Ishikawa (cell line): ENCODE measurements at regions not wholly inside any gene's neighbourhood (a gene's known extent, or its start where the extent isn't known, plus 50 kb on each side); places are given as distances from the start of the nearest gene placed in this dataset.

Source experiments
- CEBPB ChIP-seq: IDR thresholded peaks from 2 replicates; pipeline ENCODE4 v1.6.1; 2012
- CREB1 ChIP-seq: IDR thresholded peaks from 2 replicates; pipeline ENCODE4 v1.6.1; 2012; ENCODE audit warnings: low read depth
- TAF1 ChIP-seq: IDR thresholded peaks from 2 replicates; pipeline ENCODE4 v1.6.1; 2012; ENCODE audit warnings: low read depth, mild to moderate bottlenecking
- TEAD4 ChIP-seq: IDR thresholded peaks from 2 replicates; pipeline ENCODE4 v1.6.1; 2012
- YY1 ChIP-seq: IDR thresholded peaks from 2 replicates; pipeline ENCODE4 v1.6.1; 2012; ENCODE audit warnings: low read depth
- ZBTB7A ChIP-seq: IDR thresholded peaks from 2 replicates; pipeline ENCODE4 v1.6.1; 2012; ENCODE audit warnings: low read depth
- TF ChIP-seq, protein P1 (sequence below): IDR thresholded peaks from 2 replicates; pipeline ENCODE4 v1.6.1; 2012
- TF ChIP-seq, protein P2 (sequence below): IDR thresholded peaks from 2 replicates; pipeline ENCODE4 v1.6.1; 2012

DNA sequence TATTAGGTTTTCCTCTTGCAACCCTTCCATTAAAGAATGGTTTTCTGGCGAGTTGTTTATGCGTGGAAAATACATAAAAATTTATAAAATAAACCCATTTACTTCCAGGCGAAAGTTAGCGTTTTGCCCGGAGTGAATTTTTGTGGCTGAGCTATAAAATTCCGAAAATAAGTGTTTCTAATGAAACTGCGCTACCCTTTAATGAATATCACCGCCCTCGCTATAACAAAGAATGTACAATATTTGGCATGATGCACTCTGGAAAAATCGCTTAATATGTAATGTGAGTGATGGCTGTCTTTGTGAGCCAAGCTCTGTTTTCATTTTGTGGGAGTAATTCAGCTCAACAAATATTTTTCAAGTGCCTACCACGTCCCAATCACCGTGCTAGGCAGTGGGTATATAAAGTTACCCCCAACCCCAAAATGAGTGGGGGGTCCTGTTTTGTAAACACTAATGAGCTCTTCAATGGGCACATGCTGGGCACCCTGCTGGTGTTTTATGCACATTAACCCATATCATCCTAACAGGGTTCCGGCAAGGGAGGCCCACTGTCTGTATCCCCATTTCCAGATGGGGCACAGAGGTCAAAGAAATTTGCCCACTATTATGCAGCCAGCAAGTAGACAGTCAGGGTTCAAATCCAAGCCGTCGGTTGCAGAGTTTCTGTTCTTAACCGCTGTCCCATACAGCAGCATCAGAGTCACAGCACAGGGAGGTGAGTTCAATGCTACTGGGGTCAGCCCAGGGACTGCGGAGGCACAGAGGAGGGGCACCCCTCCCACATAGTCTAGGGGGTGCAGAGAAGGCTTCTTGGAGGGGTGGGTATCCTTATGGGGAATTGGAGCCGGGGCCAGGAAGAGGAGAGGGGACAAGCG, 65.7 kb upstream of the STX18 start:
- TF ChIP-seq YY1, result no peak
- TF ChIP-seq, protein P1, sequence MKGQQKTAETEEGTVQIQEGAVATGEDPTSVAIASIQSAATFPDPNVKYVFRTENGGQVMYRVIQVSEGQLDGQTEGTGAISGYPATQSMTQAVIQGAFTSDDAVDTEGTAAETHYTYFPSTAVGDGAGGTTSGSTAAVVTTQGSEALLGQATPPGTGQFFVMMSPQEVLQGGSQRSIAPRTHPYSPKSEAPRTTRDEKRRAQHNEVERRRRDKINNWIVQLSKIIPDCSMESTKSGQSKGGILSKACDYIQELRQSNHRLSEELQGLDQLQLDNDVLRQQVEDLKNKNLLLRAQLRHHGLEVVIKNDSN, result no peak
- TF ChIP-seq TAF1, result no peak
- TF ChIP-seq ZBTB7A, result no peak
- TF ChIP-seq, protein P2, sequence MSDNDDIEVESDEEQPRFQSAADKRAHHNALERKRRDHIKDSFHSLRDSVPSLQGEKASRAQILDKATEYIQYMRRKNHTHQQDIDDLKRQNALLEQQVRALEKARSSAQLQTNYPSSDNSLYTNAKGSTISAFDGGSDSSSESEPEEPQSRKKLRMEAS, result no peak
- TF ChIP-seq TEAD4, result no peak
- TF ChIP-seq CEBPB, result no peak
- no peak for TF ChIP-seq CREB1
